ENCODE measurements at regions not wholly inside any gene's neighbourhood (a gene's known extent, or its start where the extent isn't known, plus 50 kb on each side); places are given as distances from the start of the nearest gene placed in this dataset.

- DNase-seq (ENCODE audit: low read depth in 4 of 4, low spot score in 3 of 4): no peak
Observed at GRCh38 chr22:34687116-34687515, 378.8 kb upstream of the ISX start.

- no peak for DNase-seq (ENCODE audit: low read depth in 4 of 4, low spot score in 3 of 4)
Observed at GRCh38 chr22:34688825-34689224, 377.1 kb upstream of the ISX start.

GRCh38 chr22:34696557-34696956 is 369.4 kb upstream of the ISX start:
- DNase-seq (ENCODE audit: low read depth in 4 of 4, low spot score in 3 of 4): peak in 2 of 4 donors; percentile 12 to 37

- DNase-seq (ENCODE audit: low read depth in 4 of 4, low spot score in 3 of 4): no peak
Observed at GRCh38 chr22:34702279-34702678, 363.7 kb upstream of the ISX start.

GRCh38 chr22:34709641-34710040 is 356.3 kb upstream of the ISX start:
- no peak for DNase-seq (ENCODE audit: low read depth in 4 of 4, low spot score in 3 of 4)

- DNase-seq (ENCODE audit: low read depth in 4 of 4, low spot score in 3 of 4): no peak
Observed at GRCh38 chr22:34722901-34723300, 343.1 kb upstream of the ISX start.

- no peak for DNase-seq (ENCODE audit: low read depth in 4 of 4, low spot score in 3 of 4)
Observed at GRCh38 chr22:34736081-34736480, 329.9 kb upstream of the ISX start.

GRCh38 chr22:34738661-34739400 is 327.1 kb upstream of the ISX start:
- DNase-seq (ENCODE audit: low read depth in 4 of 4, low spot score in 3 of 4): no peak

- no peak for DNase-seq (ENCODE audit: low read depth in 4 of 4, low spot score in 3 of 4)
Observed at GRCh38 chr22:34743110-34743751, 322.7 kb upstream of the ISX start.

GRCh38 chr22:34760276-34761008 is 305.5 kb upstream of the ISX start:
- no peak for DNase-seq (ENCODE audit: low read depth in 4 of 4, low spot score in 3 of 4)

- no peak for DNase-seq (ENCODE audit: low read depth in 4 of 4, low spot score in 3 of 4)
Observed at GRCh38 chr22:34761111-34761510, 304.8 kb upstream of the ISX start.

GRCh38 chr22:34763496-34763895 is 302.5 kb upstream of the ISX start:
- no peak for DNase-seq (ENCODE audit: low read depth in 4 of 4, low spot score in 3 of 4)

- DNase-seq (ENCODE audit: low read depth in 4 of 4, low spot score in 3 of 4): no peak
Observed at GRCh38 chr22:34765115-34765514, 300.8 kb upstream of the ISX start.

- DNase-seq (ENCODE audit: low read depth in 4 of 4, low spot score in 3 of 4): no peak
Observed at GRCh38 chr22:34769361-34769760, 296.6 kb upstream of the ISX start.

- DNase-seq (ENCODE audit: low read depth in 4 of 4, low spot score in 3 of 4): no peak
Observed at GRCh38 chr22:34776817-34777216, 289.1 kb upstream of the ISX start.

GRCh38 chr22:34781681-34782080 is 284.3 kb upstream of the ISX start:
- DNase-seq (ENCODE audit: low read depth in 4 of 4, low spot score in 3 of 4): no peak

GRCh38 chr22:34783436-34783835 is 282.5 kb upstream of the ISX start:
- DNase-seq (ENCODE audit: low read depth in 4 of 4, low spot score in 3 of 4): no peak

GRCh38 chr22:34784056-34784455 is 281.9 kb upstream of the ISX start:
- no peak for DNase-seq (ENCODE audit: low read depth in 4 of 4, low spot score in 3 of 4)

GRCh38 chr22:34797826-34798225 is 268.1 kb upstream of the ISX start:
- no peak for DNase-seq (ENCODE audit: low read depth in 4 of 4, low spot score in 3 of 4)

GRCh38 chr22:34798605-34799004 is 267.4 kb upstream of the ISX start:
- DNase-seq (ENCODE audit: low read depth in 4 of 4, low spot score in 3 of 4): peak in 2 of 4 donors; percentile 52 to 71

- DNase-seq (ENCODE audit: low read depth in 4 of 4, low spot score in 3 of 4): peak; percentile 69 to 87 (median 78)
Observed at GRCh38 chr22:34800260-34800980, 265.5 kb upstream of the ISX start.
